ENCODE measurements at regions not wholly inside any gene's neighbourhood (a gene's known extent, or its start where the extent isn't known, plus 50 kb on each side); places are given as distances from the start of the nearest gene placed in this dataset.

DNA sequence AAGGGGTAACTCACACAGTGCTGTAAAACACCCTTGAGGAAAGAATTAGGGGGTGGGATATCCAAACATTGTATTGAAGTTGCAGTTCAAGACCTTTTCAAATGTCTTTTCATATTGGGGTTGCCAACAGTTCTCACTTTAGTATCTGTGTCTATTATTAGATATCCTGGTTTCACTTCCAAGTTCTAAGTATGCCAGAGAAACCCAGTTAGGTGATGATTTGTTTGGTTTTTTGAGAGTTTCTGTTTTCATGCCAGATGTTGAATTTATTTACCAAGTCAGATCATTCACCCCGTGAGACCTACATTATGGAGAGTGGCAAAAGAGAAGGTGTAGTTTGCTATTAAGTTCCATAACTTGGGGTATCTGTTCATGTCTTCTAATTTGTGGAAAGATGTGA lies 64.5 kb downstream of the C9orf152 start:
- DNase-seq (ENCODE audit: low read depth), result no peak

DNA sequence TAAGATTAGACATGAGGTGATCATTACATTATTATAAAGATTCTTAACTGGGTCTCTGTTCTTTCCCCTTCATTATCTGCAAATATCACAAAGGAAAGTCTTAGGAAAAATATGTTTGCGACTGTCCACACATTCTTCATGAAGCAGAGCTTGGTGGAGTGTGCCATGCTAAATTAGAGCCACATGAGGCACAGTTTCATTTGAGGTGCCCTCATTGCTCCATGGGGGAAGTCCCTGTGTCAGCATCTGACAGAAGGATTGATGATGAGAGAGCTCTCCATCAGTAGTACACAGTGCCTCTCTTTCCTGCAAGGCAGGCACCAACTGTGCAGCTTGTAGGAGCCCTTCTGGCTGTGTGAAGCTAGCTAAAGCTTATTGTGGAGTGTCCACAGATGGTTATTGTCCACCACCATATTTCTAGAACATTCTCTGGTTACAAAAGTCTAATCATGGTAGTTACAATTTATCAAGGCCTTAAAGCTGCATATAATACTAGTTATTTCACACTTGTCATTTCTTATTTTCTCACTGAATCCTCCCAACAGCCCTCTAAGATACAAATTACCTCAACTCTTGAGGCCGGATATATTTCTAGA lies 63.9 kb downstream of the C9orf152 start:
- peak; percentile 22 for DNase-seq (ENCODE audit: low read depth)

- DNase-seq (ENCODE audit: low read depth), result no peak
Observed at GRCh38 chr9:110146373-110146772, 61.6 kb downstream of the C9orf152 start.

- DNase-seq (ENCODE audit: low read depth), result peak; percentile 40
Observed at GRCh38 chr9:110148384-110148783, 59.6 kb downstream of the C9orf152 start.

DNA sequence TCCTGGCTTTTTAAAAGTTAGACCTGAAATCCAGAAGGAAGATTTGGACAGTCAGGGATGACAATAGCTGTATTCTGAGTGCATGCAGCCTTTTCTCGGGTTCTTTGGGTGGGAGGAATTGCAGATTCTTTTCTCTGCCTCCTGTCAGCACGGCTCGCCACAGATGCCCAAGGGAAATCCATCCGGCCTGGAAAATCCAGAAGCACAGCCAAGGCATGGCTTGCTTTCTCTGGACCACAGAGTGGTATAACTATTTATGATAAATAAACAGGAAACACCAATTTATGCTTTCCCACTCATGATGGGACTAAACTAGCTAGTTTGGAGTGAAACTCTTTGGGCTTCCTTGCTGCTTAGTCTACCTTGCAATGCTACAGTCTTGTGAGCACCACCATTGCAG lies 59.1 kb downstream of the C9orf152 start:
- DNase-seq (ENCODE audit: low read depth), result no peak
